ENCODE measurements at regions not wholly inside any gene's neighbourhood (a gene's known extent, or its start where the extent isn't known, plus 50 kb on each side); places are given as distances from the start of the nearest gene placed in this dataset.

DNA sequence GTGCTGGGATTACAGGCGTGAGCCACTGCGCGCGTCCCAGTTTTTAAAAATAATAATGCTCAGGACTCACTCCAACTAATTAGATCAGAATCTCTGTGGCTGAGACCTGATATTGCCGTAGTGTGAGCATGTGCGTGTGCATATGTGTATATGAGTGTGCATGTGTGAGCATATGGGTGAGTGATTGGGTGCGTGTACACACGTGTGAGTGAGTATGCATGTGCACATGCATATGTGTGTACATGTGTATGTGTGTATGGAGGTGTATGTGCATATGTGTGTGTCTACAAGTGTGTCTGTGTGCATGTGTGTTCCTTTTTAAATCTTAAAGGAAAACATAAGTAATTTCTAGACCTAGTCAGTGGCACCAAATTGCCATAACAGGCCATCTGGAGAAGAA is 54.8 kb upstream of the CKS2 start:
- no peak overlapping the region for H3K9ac ChIP-seq (ENCODE audit: low read length)
- H3K4me1 ChIP-seq (ENCODE audit: control insufficient read depth, low read depth, low read length) = no peaks in the 10 kb centered on the region
- H3K27ac ChIP-seq (ENCODE audit: low read length) = no peak overlapping the region
- no peak overlapping the region for H3K4me3 ChIP-seq (ENCODE audit: low read length)
- H3K27me3 ChIP-seq (ENCODE audit: control insufficient read depth, insufficient read depth, low read length) = no peaks in the 10 kb centered on the region
- H3K36me3 ChIP-seq (ENCODE audit: control insufficient read depth, low read depth, low read length) = no peaks in the 10 kb centered on the region
- H3K9me3 ChIP-seq (ENCODE audit: control insufficient read depth, low read depth, low read length) = no peaks in the 10 kb centered on the region

DNA sequence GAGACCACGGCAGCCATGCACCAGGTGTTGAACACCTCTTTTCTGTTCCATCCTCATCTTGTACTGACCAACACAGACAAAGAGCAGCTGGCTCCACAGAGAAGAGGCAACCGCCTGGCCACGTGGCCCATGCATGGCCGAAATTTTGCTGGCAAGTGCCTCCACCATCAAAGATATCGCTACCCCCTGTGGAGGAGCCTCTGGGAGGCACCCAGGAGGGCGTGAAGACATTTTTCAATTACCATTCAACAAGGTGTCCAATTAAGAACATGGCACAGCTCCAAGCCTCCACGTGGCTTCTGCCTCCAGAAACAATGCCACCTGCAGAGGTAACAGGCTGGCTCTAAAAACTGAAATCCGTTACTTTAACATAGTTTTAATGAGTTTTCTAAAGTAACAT is 54.4 kb upstream of the CKS2 start:
- H3K27me3 ChIP-seq (ENCODE audit: control insufficient read depth, insufficient read depth, low read length) = no peaks in the 10 kb centered on the region
- no peaks in the 10 kb centered on the region for H3K4me1 ChIP-seq (ENCODE audit: control insufficient read depth, low read depth, low read length)
- no peak overlapping the region for H3K4me3 ChIP-seq (ENCODE audit: low read length)
- no peak overlapping the region for H3K9ac ChIP-seq (ENCODE audit: low read length)
- no peaks in the 10 kb centered on the region for H3K9me3 ChIP-seq (ENCODE audit: control insufficient read depth, low read depth, low read length)
- H3K27ac ChIP-seq (ENCODE audit: low read length) = no peak overlapping the region
- no peaks in the 10 kb centered on the region for H3K36me3 ChIP-seq (ENCODE audit: control insufficient read depth, low read depth, low read length)

DNA sequence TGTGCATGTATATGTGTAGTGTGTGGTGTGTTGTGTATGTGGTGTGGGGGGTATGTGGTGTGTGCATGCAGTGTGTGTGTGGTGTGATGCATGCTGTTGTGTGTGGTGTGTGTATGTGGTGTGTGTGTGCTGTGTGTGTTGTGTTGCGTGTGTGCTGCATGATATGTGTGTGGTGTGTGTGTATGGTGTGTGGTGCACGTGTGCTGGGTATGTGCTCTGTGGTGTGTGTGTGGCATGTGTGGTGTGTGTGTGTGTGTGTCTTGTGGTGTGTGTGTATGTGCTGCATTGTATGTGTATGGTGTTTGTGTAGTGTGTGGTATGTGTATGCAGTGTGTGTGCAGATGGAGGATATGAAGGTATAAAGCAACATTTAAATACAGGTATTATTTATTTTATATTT is 50.5 kb upstream of the CKS2 start:
- Histone ChIP-seq H3K27ac (ENCODE audit: low read length) (no peak overlapping the region), H3K27me3 (ENCODE audit: control insufficient read depth, insufficient read depth, low read length) (no peaks in the 10 kb centered on the region), H3K4me3 (ENCODE audit: low read length) (no peak overlapping the region), H3K9ac (ENCODE audit: low read length) (no peak overlapping the region), H3K4me1 (ENCODE audit: control insufficient read depth, low read depth, low read length) (no peaks in the 10 kb centered on the region), H3K36me3 (ENCODE audit: control insufficient read depth, low read depth, low read length) (no peaks in the 10 kb centered on the region), H3K9me3 (ENCODE audit: control insufficient read depth, low read depth, low read length) (no peaks in the 10 kb centered on the region)
